DND-41 (cell line): ENCODE measurements at regions not wholly inside any gene's neighbourhood (a gene's known extent, or its start where the extent isn't known, plus 50 kb on each side); places are given as distances from the start of the nearest gene placed in this dataset.
"Not testable (repeated sequence)": the region's sequence is repeated elsewhere in the genome, so short reads cannot be mapped to it uniquely, and the experiment has no call there.

Experiments used
- ATAC-seq: fragments of 200-7000 bp; cut with Tn5 transposase; 3 replicates; pipeline ENCODE4 v1.9.1; 2021; ENCODE audit warnings: low read depth; ENCODE audit not compliant: insufficient read depth
- DNase-seq: peaks from one replicate; pipeline ENCODE4 v3.0.0-alpha.2; 2020
- H2AFZ ChIP-seq: 2 replicates; pipeline ENCODE4 v1.6.0; 2012; ENCODE audit warnings: low read depth, low read length
- H3K27ac ChIP-seq: 2 replicates; pipeline ENCODE4 v1.5.1; 2012; ENCODE audit warnings: low read length, inconsistent platforms
- H3K27me3 ChIP-seq: fragments of 200-600 bp; sonication (generic); 2 replicates; pipeline ENCODE4 v1.6.0; 2012; ENCODE audit warnings: low read length, mild to moderate bottlenecking, inconsistent platforms; ENCODE audit not compliant: insufficient read depth, poor library complexity
- H3K36me3 ChIP-seq: 2 replicates; pipeline ENCODE4 v1.5.1; 2012; ENCODE audit warnings: low read length, inconsistent platforms; ENCODE audit not compliant: insufficient read depth
- H3K4me1 ChIP-seq: 2 replicates; pipeline ENCODE4 v1.5.1; 2012; ENCODE audit warnings: mild to moderate bottlenecking, low read length; ENCODE audit not compliant: insufficient read depth
- H3K4me2 ChIP-seq: 2 replicates; pipeline ENCODE4 v1.6.0; 2012; ENCODE audit warnings: mild to moderate bottlenecking, moderate library complexity, low read length, inconsistent platforms; ENCODE audit not compliant: insufficient read depth
- H3K4me3 ChIP-seq, 2 experiments: fragments of 200-600 bp in 1 of 2; shearing (Covaris generic) in 1 of 2; 2 replicates each; pipeline ENCODE4 v1.5.1; 2012 to 2016; ENCODE audit warnings: inconsistent platforms in 2 of 2, low read length in 2 of 2, mild to moderate bottlenecking in 2 of 2, low read depth in 1 of 2, moderate library complexity in 1 of 2
- H3K79me2 ChIP-seq: 2 replicates; pipeline ENCODE4 v1.6.0; 2012; ENCODE audit warnings: low read length, inconsistent platforms; ENCODE audit not compliant: insufficient read depth
- H3K9ac ChIP-seq: 2 replicates; pipeline ENCODE4 v1.6.0; 2012; ENCODE audit warnings: low read depth, mild to moderate bottlenecking, inconsistent platforms, low read length, moderate library complexity
- H3K9me3 ChIP-seq: 2 replicates; pipeline ENCODE4 v1.5.1; 2012; ENCODE audit warnings: low read length, moderate library complexity, mild to moderate bottlenecking, inconsistent platforms; ENCODE audit not compliant: insufficient read depth, severe bottlenecking
- H4K20me1 ChIP-seq: 2 replicates; pipeline ENCODE4 v1.6.0; 2012; ENCODE audit warnings: low read length; ENCODE audit not compliant: insufficient read depth
- CTCF ChIP-seq: IDR thresholded peaks from 2 replicates; pipeline ENCODE4 v1.5.1; 2012; ENCODE audit warnings: borderline replicate concordance, low read length, moderate library complexity, mild to moderate bottlenecking; ENCODE audit not compliant: poor library complexity, severe bottlenecking; ENCODE audit errors: extremely low read depth
- EZH2 ChIP-seq: IDR thresholded peaks from 3 replicates; pipeline ENCODE4 v1.6.1; 2012; ENCODE audit warnings: borderline replicate concordance, low read depth, mild to moderate bottlenecking, moderate library complexity, low read length, inconsistent platforms; ENCODE audit not compliant: severe bottlenecking

GRCh38 chr16:11417487-11417886 is 72.2 kb downstream of the RMI2 start:
- no peaks in the 10 kb centered on the region for H3K36me3 ChIP-seq
- no peak overlapping the region for H3K4me2 ChIP-seq
- no peak overlapping the region for H3K4me3 ChIP-seq
- H3K79me2 ChIP-seq: no peaks in the 10 kb centered on the region
- no peak overlapping the region for H3K9ac ChIP-seq
- H4K20me1 ChIP-seq: peaks cover 7% of the 10 kb centered on the region; the same call in 1 of the 2 replicates
- H3K4me1 ChIP-seq: no peaks in the 10 kb centered on the region
- H2AFZ ChIP-seq: no peak overlapping the region
- H3K9me3 ChIP-seq: no peaks in the 10 kb centered on the region
- no peak for TF ChIP-seq EZH2
- TF ChIP-seq CTCF: no peak
- DNase-seq (no peak), ATAC-seq (no peak)
- no peaks in the 10 kb centered on the region for H3K27me3 ChIP-seq
- H3K27ac ChIP-seq: no peak overlapping the region

- Histone ChIP-seq H3K27me3 (no peaks in the 10 kb centered on the region), H3K79me2 (no peaks in the 10 kb centered on the region), H3K4me1 (no peaks in the 10 kb centered on the region), H3K9me3 (no peaks in the 10 kb centered on the region), H3K4me3 (no peak overlapping the region), H3K9ac (no peak overlapping the region), H4K20me1 (no peaks in the 10 kb centered on the region), H3K27ac (no peak overlapping the region), H3K4me2 (no peak overlapping the region), H2AFZ (no peak overlapping the region), H3K36me3 (no peaks in the 10 kb centered on the region)
- DNase-seq (no peak), ATAC-seq (no peak)
- TF ChIP-seq EZH2 (no peak), CTCF (no peak)
Measured at GRCh38 chr16:11418506-11418905, 73.2 kb downstream of the RMI2 start.

GRCh38 chr16:11420067-11420466 is 74.8 kb downstream of the RMI2 start:
- H3K4me1 ChIP-seq, H3K4me3 ChIP-seq, H3K27me3 ChIP-seq, H3K36me3 ChIP-seq, H3K9ac ChIP-seq, H3K79me2 ChIP-seq, H3K4me2 ChIP-seq, H3K9me3 ChIP-seq, ATAC-seq, H4K20me1 ChIP-seq, DNase-seq, H2AFZ ChIP-seq, H3K27ac ChIP-seq: not testable (repeated sequence)

GRCh38 chr16:11420895-11421294 is 75.6 kb downstream of the RMI2 start:
- no peaks in the 10 kb centered on the region for H3K79me2 ChIP-seq
- no peak for DNase-seq
- H3K4me2 ChIP-seq: no peak overlapping the region
- no peak overlapping the region for H3K9ac ChIP-seq
- H3K27me3 ChIP-seq: no peaks in the 10 kb centered on the region
- no peak overlapping the region for H2AFZ ChIP-seq
- H3K4me3 ChIP-seq: no peak overlapping the region
- H3K4me1 ChIP-seq: no peaks in the 10 kb centered on the region
- TF ChIP-seq EZH2 (no peak), CTCF (no peak)
- H4K20me1 ChIP-seq: no peaks in the 10 kb centered on the region
- H3K9me3 ChIP-seq: no peaks in the 10 kb centered on the region
- ATAC-seq: no peak
- H3K36me3 ChIP-seq: no peaks in the 10 kb centered on the region
- no peak overlapping the region for H3K27ac ChIP-seq
